ENCODE measurements at regions not wholly inside any gene's neighbourhood (a gene's known extent, or its start where the extent isn't known, plus 50 kb on each side); places are given as distances from the start of the nearest gene placed in this dataset.

DNA sequence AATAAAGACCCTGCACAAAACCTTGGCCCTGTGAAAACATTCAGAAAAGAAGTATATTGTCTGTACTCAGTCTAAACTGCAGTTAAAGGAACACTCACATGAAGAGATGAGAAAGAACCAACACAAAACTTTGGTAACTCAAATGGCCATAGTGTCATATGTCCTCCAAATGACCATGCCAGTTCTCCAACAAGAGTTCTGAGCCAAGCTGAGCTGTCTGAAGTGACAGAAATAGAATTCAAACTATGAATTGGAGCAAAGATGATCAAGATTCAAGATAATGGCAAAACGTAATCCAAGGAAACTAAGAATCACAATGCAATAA, 739.3 kb upstream of the NDST4 start:
- H3K4me1 ChIP-seq = no peaks in the 10 kb centered on the region
- H3K36me3 ChIP-seq = no peaks in the 10 kb centered on the region
- WGBS, 2 donors = 91 to 93% methylated on average over 1 of the region's 1 CpG
- no peak for TF ChIP-seq CTCF (IDR thresholded peaks at IDR 0.05)
- no peak for TF ChIP-seq POLR2A (IDR thresholded peaks at IDR 0.05)
- TF ChIP-seq EP300 (IDR thresholded peaks at IDR 0.05) = no peak
- no peak overlapping the region for H3K4me3 ChIP-seq
- H3K9me3 ChIP-seq = no peaks in the 10 kb centered on the region
- H3K27me3 ChIP-seq = no peaks in the 10 kb centered on the region
- H3K27ac ChIP-seq = no peak overlapping the region
- DNase-seq (ENCODE audit: low spot score in 2 of 2) = no peak

- Histone ChIP-seq H3K27ac (no peak overlapping the region), H3K9me3 (no peaks in the 10 kb centered on the region), H3K4me1 (no peaks in the 10 kb centered on the region), H3K27me3 (no peaks in the 10 kb centered on the region), H3K4me3 (no peak overlapping the region), H3K36me3 (no peaks in the 10 kb centered on the region)
- DNase-seq (ENCODE audit: low spot score in 2 of 2) = peak in 1 of 2 donors; percentile 45
- WGBS, 2 donors = 56 to 66% methylated on average over 6 of the region's 6 CpGs
- TF ChIP-seq POLR2A (IDR thresholded peaks at IDR 0.05) = no peak
- TF ChIP-seq CTCF (IDR thresholded peaks at IDR 0.05) = peak in 1 of 5 experiments; percentile 8
Observed at GRCh38 chr4:115851918-115852766, 738.7 kb upstream of the NDST4 start.

GRCh38 chr4:115850799-115851509, 737.5 kb upstream of the NDST4 start:
- Histone ChIP-seq H3K4me1 (no peaks in the 10 kb centered on the region), H3K9me3 (no peaks in the 10 kb centered on the region), H3K27me3 (no peaks in the 10 kb centered on the region), H3K4me3 (no peak overlapping the region), H3K36me3 (no peaks in the 10 kb centered on the region), H3K27ac (no peak overlapping the region)
- no peak for TF ChIP-seq POLR2A (IDR thresholded peaks at IDR 0.05)
- TF ChIP-seq EP300 (IDR thresholded peaks at IDR 0.05) = no peak
- no peak for TF ChIP-seq CTCF (IDR thresholded peaks at IDR 0.05)
- WGBS, 2 donors = 76 to 83% methylated on average over 5 of the region's 5 CpGs
- no peak for DNase-seq (ENCODE audit: low spot score in 2 of 2)

GRCh38 chr4:115844180-115844579, 730.8 kb upstream of the NDST4 start:
- Histone ChIP-seq H3K27ac (no peak overlapping the region), H3K9me3 (peaks cover 0 to 6% (median 0%) of the 10 kb centered on the region in 4 donors), H3K4me1 (no peaks in the 10 kb centered on the region), H3K36me3 (no peaks in the 10 kb centered on the region), H3K4me3 (no peak overlapping the region), H3K27me3 (no peaks in the 10 kb centered on the region)
- TF ChIP-seq POLR2A (IDR thresholded peaks at IDR 0.05) = no peak
- TF ChIP-seq EP300 (IDR thresholded peaks at IDR 0.05) = no peak
- no peak for TF ChIP-seq CTCF (IDR thresholded peaks at IDR 0.05)
- DNase-seq (ENCODE audit: low spot score in 2 of 2) = no peak
- 80 to 87% methylated on average over 2 of the region's 2 CpGs for WGBS, 2 donors

GRCh38 chr4:115841871-115842270, 728.5 kb upstream of the NDST4 start:
- Histone ChIP-seq H3K4me3 (no peak overlapping the region), H3K36me3 (no peaks in the 10 kb centered on the region), H3K27me3 (no peaks in the 10 kb centered on the region), H3K9me3 (peaks cover 0 to 21% (median 0%) of the 10 kb centered on the region in 4 donors), H3K4me1 (no peaks in the 10 kb centered on the region), H3K27ac (no peak overlapping the region)
- TF ChIP-seq POLR2A (IDR thresholded peaks at IDR 0.05) = no peak
- no peak for TF ChIP-seq CTCF (IDR thresholded peaks at IDR 0.05)
- no peak for TF ChIP-seq EP300 (IDR thresholded peaks at IDR 0.05)
- no peak for DNase-seq (ENCODE audit: low spot score in 2 of 2)

Data from tibial nerve (tissue), 4 donors.